ENCODE measurements at regions not wholly inside any gene's neighbourhood (a gene's known extent, or its start where the extent isn't known, plus 50 kb on each side); places are given as distances from the start of the nearest gene placed in this dataset.

DNA sequence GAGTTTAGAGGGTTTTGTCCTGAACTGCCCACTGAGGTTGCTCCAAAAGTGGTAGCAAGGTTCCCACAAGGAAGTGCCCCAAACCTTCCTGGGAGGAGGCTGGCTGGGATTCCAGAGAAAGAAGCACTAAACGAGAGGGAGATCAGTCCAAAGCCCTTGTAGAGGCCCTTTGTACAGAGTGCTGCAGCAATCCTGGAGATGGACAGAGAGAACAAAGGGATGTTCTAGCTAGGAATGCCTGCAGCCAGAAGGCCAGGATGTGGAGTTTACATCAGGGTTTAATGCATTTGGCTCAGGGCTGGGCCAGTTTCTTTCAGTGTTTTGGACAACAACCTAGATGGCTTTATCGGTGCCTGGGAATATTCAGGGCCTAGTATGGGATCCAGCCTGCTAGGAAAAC is 2155.1 kb upstream of the AGA start:
- Histone ChIP-seq H3K79me2 (ENCODE audit: control insufficient read depth, insufficient read depth, low read length) (no peaks in the 10 kb centered on the region), H3K36me3 (ENCODE audit: control insufficient read depth in 2 of 2, insufficient read depth in 2 of 2, low read length in 1 of 2) (no peaks in the 10 kb centered on the region)
- WGBS (ENCODE audit: insufficient coverage, insufficient replicate concordance, low lambda C conversion rate, missing lambda C conversion rate), result 6% methylated on average over 2 of the region's 2 CpGs

DNA sequence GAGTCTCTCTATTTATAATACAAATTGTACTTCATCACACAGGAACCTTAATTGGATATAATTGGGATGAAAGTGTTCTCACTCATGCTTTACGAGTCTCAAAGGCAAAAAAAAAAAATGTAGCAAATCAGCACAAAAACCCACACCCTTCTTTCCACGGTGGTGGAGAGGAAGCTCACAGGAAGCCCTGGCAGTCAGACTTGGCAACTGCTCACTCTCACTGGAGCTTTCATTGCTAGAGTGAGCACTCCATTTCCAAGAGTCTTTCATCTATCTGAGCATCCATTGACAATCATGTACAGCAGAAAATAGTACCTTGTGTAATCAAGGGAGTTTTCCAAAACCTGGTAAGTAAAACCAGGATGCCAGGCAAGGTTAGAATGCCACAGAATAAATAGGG is 2159.4 kb upstream of the AGA start:
- no TSS peak for BruUV-seq (replicated peaks)
- RAD21 ChIA-PET (ENCODE audit: unreplicated experiment), result no interaction called here
- WGBS (ENCODE audit: insufficient coverage, insufficient replicate concordance, low lambda C conversion rate, missing lambda C conversion rate), result 7% methylated on average over 2 of the region's 2 CpGs
- H3K4me1 ChIP-seq (ENCODE audit: control insufficient read depth, insufficient read depth, low read length), result no peaks in the 10 kb centered on the region
- H3K4me2 ChIP-seq (ENCODE audit: control insufficient read depth, insufficient read depth), result no peak overlapping the region
- no peak overlapping the region for H3K4me3 ChIP-seq
- SMC1A ChIA-PET (ENCODE audit: uncharacterized antibody, unreplicated experiment), result interaction anchor here (1.0 kb wide), 2 partner anchors 23 to 45 kb away, joined by 3 read pairs; no protein-coding TSS in a partner anchor
- H3K27ac ChIP-seq (ENCODE audit: control insufficient read depth, insufficient read depth), result no peak overlapping the region
- POLR2A ChIA-PET, result no interaction called here
- FAIRE-seq (no peak), DNase-seq (ENCODE audit: low read depth, low spot score) (no peak), ATAC-seq (peak; percentile 34; the same call in 1 of the 3 replicates)
- no peaks in the 10 kb centered on the region for H3K79me2 ChIP-seq (ENCODE audit: control insufficient read depth, insufficient read depth, low read length)
- intact Hi-C loops (cut with micrococcal nuclease; ENCODE audit: unreplicated experiment) (no loop called here), in situ Hi-C loops (cut with MboI) (no loop called here)
- H3K36me3 ChIP-seq (ENCODE audit: control insufficient read depth in 2 of 2, insufficient read depth in 2 of 2, low read length in 1 of 2), result no peaks in the 10 kb centered on the region
- CTCF ChIA-PET, result no interaction called here
- H3K9me3 ChIP-seq (replicated peaks; ENCODE audit: control insufficient read depth, insufficient read depth, low read length), result no peaks in the 10 kb centered on the region
- no peak overlapping the region for H3K9ac ChIP-seq (ENCODE audit: control insufficient read depth, insufficient read depth, low read length)
- no peaks in the 10 kb centered on the region for H3K27me3 ChIP-seq (replicated peaks in 1 of 2; ENCODE audit: control insufficient read depth in 2 of 2, insufficient read depth in 2 of 2, low read length in 1 of 2)
- H2AFZ ChIP-seq (ENCODE audit: control insufficient read depth, low read depth, low read length), result no peak overlapping the region
- no peaks in the 10 kb centered on the region for H4K20me1 ChIP-seq (ENCODE audit: control insufficient read depth, insufficient read depth)
- TF ChIP-seq NR2C1 (IDR thresholded peaks at IDR 0.05) (no peak), STAT3 (IDR thresholded peaks at IDR 0.05; ENCODE audit: low read depth, low read length) (no peak), NRF1 (conservative IDR thresholded peaks at IDR 0.05; ENCODE audit: low read depth, low read length) (no peak), HCFC1 (IDR thresholded peaks at IDR 0.05; ENCODE audit: low read length) (no peak), BACH1 (IDR thresholded peaks at IDR 0.05; ENCODE audit: borderline replicate concordance) (no peak), RB1 (IDR thresholded peaks at IDR 0.05; ENCODE audit: borderline replicate concordance) (no peak), ZBED1 (IDR thresholded peaks at IDR 0.05; ENCODE audit: borderline replicate concordance) (no peak), MTA2 (IDR thresholded peaks at IDR 0.05; ENCODE audit: low read depth) (no peak), NFYB (IDR thresholded peaks at IDR 0.05; ENCODE audit: insufficient read depth, low read depth, low read length) (no peak), SIX5 (IDR thresholded peaks at IDR 0.05; ENCODE audit: low read depth, low read length, severe bottlenecking) (no peak)
- TF ChIP-seq, protein P1, sequence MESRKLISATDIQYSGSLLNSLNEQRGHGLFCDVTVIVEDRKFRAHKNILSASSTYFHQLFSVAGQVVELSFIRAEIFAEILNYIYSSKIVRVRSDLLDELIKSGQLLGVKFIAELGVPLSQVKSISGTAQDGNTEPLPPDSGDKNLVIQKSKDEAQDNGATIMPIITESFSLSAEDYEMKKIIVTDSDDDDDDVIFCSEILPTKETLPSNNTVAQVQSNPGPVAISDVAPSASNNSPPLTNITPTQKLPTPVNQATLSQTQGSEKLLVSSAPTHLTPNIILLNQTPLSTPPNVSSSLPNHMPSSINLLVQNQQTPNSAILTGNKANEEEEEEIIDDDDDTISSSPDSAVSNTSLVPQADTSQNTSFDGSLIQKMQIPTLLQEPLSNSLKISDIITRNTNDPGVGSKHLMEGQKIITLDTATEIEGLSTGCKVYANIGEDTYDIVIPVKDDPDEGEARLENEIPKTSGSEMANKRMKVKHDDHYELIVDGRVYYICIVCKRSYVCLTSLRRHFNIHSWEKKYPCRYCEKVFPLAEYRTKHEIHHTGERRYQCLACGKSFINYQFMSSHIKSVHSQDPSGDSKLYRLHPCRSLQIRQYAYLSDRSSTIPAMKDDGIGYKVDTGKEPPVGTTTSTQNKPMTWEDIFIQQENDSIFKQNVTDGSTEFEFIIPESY (IDR thresholded peaks at IDR 0.05), result no peak

More for the DNA sequence above, 2155.1 kb upstream of the AGA start:
- Histone ChIP-seq H3K9ac (ENCODE audit: control insufficient read depth, insufficient read depth, low read length) (no peak overlapping the region), H3K4me1 (ENCODE audit: control insufficient read depth, insufficient read depth, low read length) (no peaks in the 10 kb centered on the region), H3K27me3 (replicated peaks in 1 of 2; ENCODE audit: control insufficient read depth in 2 of 2, insufficient read depth in 2 of 2, low read length in 1 of 2) (no peaks in the 10 kb centered on the region), H3K4me3 (no peak overlapping the region), H4K20me1 (ENCODE audit: control insufficient read depth, insufficient read depth) (no peaks in the 10 kb centered on the region), H3K9me3 (replicated peaks; ENCODE audit: control insufficient read depth, insufficient read depth, low read length) (no peaks in the 10 kb centered on the region), H3K4me2 (ENCODE audit: control insufficient read depth, insufficient read depth) (no peak overlapping the region), H3K27ac (ENCODE audit: control insufficient read depth, insufficient read depth) (no peak overlapping the region), H2AFZ (ENCODE audit: control insufficient read depth, low read depth, low read length) (no peak overlapping the region)
- in situ Hi-C loops (cut with MboI), result no loop called here
- FAIRE-seq (no peak), ATAC-seq (no peak), DNase-seq (ENCODE audit: low read depth, low spot score) (no peak)
- ChIA-PET CTCF (no interaction called here), RAD21 (ENCODE audit: unreplicated experiment) (interaction anchor here (0.6 kb wide), 1 partner anchor 289 kb away, joined by 3 read pairs; no protein-coding TSS in a partner anchor), POLR2A (no interaction called here), SMC1A (ENCODE audit: uncharacterized antibody, unreplicated experiment) (interaction anchor here (0.6 kb wide), 1 partner anchor 91 kb away, joined by 4 read pairs; no protein-coding TSS in a partner anchor)
- TF ChIP-seq, protein P1 (IDR thresholded peaks at IDR 0.05), result no peak
- no peak for TF ChIP-seq ZBED1 (IDR thresholded peaks at IDR 0.05; ENCODE audit: borderline replicate concordance)
- TF ChIP-seq MTA3 (IDR thresholded peaks at IDR 0.05; ENCODE audit: borderline replicate concordance, low read length), result no peak
- TF ChIP-seq, protein P2, sequence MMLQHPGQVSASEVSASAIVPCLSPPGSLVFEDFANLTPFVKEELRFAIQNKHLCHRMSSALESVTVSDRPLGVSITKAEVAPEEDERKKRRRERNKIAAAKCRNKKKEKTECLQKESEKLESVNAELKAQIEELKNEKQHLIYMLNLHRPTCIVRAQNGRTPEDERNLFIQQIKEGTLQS (IDR thresholded peaks at IDR 0.05; ENCODE audit: borderline replicate concordance, extremely low read depth, low read depth, low read length), result no peak
- TF ChIP-seq ETV6 (conservative IDR thresholded peaks at IDR 0.05 in 1 of 2, IDR thresholded peaks at IDR 0.05 in 1 of 2; ENCODE audit: borderline replicate concordance in 1 of 2, low read depth in 1 of 2), result no peak
- TF ChIP-seq SMARCA5 (IDR thresholded peaks at IDR 0.05), result no peak
- BruUV-seq (replicated peaks), result no TSS peak
- intact Hi-C loops (cut with micrococcal nuclease; ENCODE audit: unreplicated experiment), result no loop called here

Measured in GM12878 (cell line).